Keratinocyte (primary cell): ENCODE measurements at regions not wholly inside any gene's neighbourhood (a gene's known extent, or its start where the extent isn't known, plus 50 kb on each side); places are given as distances from the start of the nearest gene placed in this dataset.

Source experiments
- DNase-seq: peaks from one replicate; pipeline ENCODE4 v3.0.0-alpha.2; 2011; ENCODE audit warnings: low read depth, missing footprints, low spot score
- FAIRE-seq: peaks from 2 replicates; lab custom pipeline; 2011; peaks lifted over from hg19 to GRCh38; lab: Jason Lieb, UNC
- H2AFZ ChIP-seq: 2 replicates; pipeline ENCODE4 v1.6.0; 2012; ENCODE audit warnings: low read length, control low read depth, inconsistent platforms; ENCODE audit not compliant: control insufficient read depth
- H3K27ac ChIP-seq: 2 replicates; pipeline ENCODE4 v1.5.1; 2011; ENCODE audit warnings: low read length; ENCODE audit not compliant: control insufficient read depth, insufficient read depth
- H3K27me3 ChIP-seq: 3 replicates; pipeline ENCODE4 v1.6.0; 2011; ENCODE audit warnings: low read length; ENCODE audit not compliant: control insufficient read depth, insufficient read depth; ENCODE audit errors: extremely low read depth
- H3K36me3 ChIP-seq, 2 experiments: 2 replicates in 1 of 2; 3 replicates in 1 of 2; pipeline ENCODE4 v1.5.1; 2011; ENCODE audit warnings: low read length in 2 of 2, mild to moderate bottlenecking in 1 of 2; ENCODE audit not compliant: control insufficient read depth in 2 of 2, insufficient read depth in 2 of 2; ENCODE audit errors: extremely low read depth in 1 of 2
- H3K4me1 ChIP-seq: 3 replicates; pipeline ENCODE4 v1.5.1; 2011; ENCODE audit warnings: low read length; ENCODE audit not compliant: control insufficient read depth, insufficient read depth; ENCODE audit errors: extremely low read depth
- H3K4me2 ChIP-seq: 3 replicates; pipeline ENCODE4 v1.6.0; 2011; ENCODE audit warnings: low read depth, low read length; ENCODE audit not compliant: control insufficient read depth, insufficient read depth; ENCODE audit errors: extremely low read depth
- H3K4me3 ChIP-seq, 3 experiments: fragments of 200-600 bp in 1 of 3; sonication (generic) in 1 of 3; 2 replicates in 2 of 3; 3 replicates in 1 of 3; pipeline ENCODE4 v1.5.1; 2011 to 2016; ENCODE audit warnings: low read length in 3 of 3, mild to moderate bottlenecking in 3 of 3, control low read depth in 2 of 3, inconsistent platforms in 1 of 3, low read depth in 1 of 3, mixed read lengths in 1 of 3, mixed run types in 1 of 3, moderate library complexity in 1 of 3; ENCODE audit not compliant: control insufficient read depth in 2 of 3, insufficient read depth in 2 of 3; ENCODE audit errors: extremely low read depth in 1 of 3
- H3K79me2 ChIP-seq: 2 replicates; pipeline ENCODE4 v1.6.0; 2012; ENCODE audit warnings: low read length; ENCODE audit not compliant: control insufficient read depth, insufficient read depth
- H3K9ac ChIP-seq: 3 replicates; pipeline ENCODE4 v1.6.0; 2011; ENCODE audit warnings: low read length; ENCODE audit not compliant: control insufficient read depth, insufficient read depth; ENCODE audit errors: extremely low read depth
- H3K9me1 ChIP-seq: 3 replicates; pipeline ENCODE4 v1.6.0; 2011; ENCODE audit warnings: low read length; ENCODE audit not compliant: control insufficient read depth, insufficient read depth; ENCODE audit errors: extremely low read depth
- H3K9me3 ChIP-seq: 2 replicates; pipeline ENCODE4 v1.5.1; 2012; ENCODE audit warnings: low read depth, low read length; ENCODE audit not compliant: control insufficient read depth
- H4K20me1 ChIP-seq: 3 replicates; pipeline ENCODE4 v1.6.0; 2011; ENCODE audit warnings: low read length; ENCODE audit not compliant: control insufficient read depth, insufficient read depth; ENCODE audit errors: extremely low read depth
- EZH2 ChIP-seq: IDR thresholded peaks from one replicate; pipeline ENCODE4 v1.6.1; 2012; ENCODE audit warnings: inconsistent platforms, mild to moderate bottlenecking, low read length, moderate library complexity
- dilution Hi-C: fragments of 300-500 bp; cut with MboI; formaldehyde crosslinking; loops from one replicate; pipeline ENCODE4 v1.7.0; 2020; ENCODE audit warnings: low sequenced_read_pairs; ENCODE audit not compliant: extremely low pct_ligation_motif_present
- TF ChIP-seq, protein P1 (sequence below), 3 experiments: IDR thresholded peaks in 1 of 3; conservative IDR thresholded peaks in 1 of 3; optimal IDR thresholded peaks in 1 of 3; 2 replicates in 2 of 3; 3 replicates in 1 of 3; pipeline versions ENCODE3 to v1.5.1; 2011; ENCODE audit warnings: low read length in 3 of 3, mild to moderate bottlenecking in 3 of 3, moderate library complexity in 2 of 3, control low read depth in 1 of 3, inconsistent platforms in 1 of 3; ENCODE audit not compliant: insufficient read depth in 2 of 3; ENCODE audit errors: extremely low read depth in 1 of 3

DNA sequence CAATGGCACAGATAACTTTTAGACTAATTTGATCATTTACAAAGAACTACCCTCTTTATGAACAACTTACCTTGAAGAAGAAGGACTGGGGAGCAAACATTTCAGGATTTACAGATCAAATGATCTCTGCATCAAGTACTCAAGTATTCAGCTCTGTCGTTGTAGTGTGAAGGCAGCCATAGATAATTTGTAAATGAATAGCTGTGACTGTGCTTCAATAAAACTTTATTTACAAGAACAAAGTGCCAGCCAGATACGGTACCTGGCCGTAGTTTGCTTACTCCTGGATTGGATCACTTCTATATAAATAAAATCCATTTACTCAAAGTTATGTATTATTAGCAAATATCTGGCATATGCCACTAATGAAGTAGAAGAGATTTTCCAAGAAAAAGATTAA lies 388.2 kb upstream of the SEMA3A start:
- no peaks in the 10 kb centered on the region for H3K36me3 ChIP-seq
- no peak overlapping the region for H3K27ac ChIP-seq
- H3K27me3 ChIP-seq = no peaks in the 10 kb centered on the region
- FAIRE-seq (no peak), DNase-seq (no peak)
- no peaks in the 10 kb centered on the region for H3K9me1 ChIP-seq
- H3K79me2 ChIP-seq = no peaks in the 10 kb centered on the region
- H3K9me3 ChIP-seq = no peaks in the 10 kb centered on the region
- H3K4me1 ChIP-seq = no peaks in the 10 kb centered on the region
- TF ChIP-seq, protein P1, sequence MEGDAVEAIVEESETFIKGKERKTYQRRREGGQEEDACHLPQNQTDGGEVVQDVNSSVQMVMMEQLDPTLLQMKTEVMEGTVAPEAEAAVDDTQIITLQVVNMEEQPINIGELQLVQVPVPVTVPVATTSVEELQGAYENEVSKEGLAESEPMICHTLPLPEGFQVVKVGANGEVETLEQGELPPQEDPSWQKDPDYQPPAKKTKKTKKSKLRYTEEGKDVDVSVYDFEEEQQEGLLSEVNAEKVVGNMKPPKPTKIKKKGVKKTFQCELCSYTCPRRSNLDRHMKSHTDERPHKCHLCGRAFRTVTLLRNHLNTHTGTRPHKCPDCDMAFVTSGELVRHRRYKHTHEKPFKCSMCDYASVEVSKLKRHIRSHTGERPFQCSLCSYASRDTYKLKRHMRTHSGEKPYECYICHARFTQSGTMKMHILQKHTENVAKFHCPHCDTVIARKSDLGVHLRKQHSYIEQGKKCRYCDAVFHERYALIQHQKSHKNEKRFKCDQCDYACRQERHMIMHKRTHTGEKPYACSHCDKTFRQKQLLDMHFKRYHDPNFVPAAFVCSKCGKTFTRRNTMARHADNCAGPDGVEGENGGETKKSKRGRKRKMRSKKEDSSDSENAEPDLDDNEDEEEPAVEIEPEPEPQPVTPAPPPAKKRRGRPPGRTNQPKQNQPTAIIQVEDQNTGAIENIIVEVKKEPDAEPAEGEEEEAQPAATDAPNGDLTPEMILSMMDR (optimal IDR thresholded peaks at IDR 0.05 in 1 of 3, IDR thresholded peaks at IDR 0.05 in 1 of 3, conservative IDR thresholded peaks at IDR 0.05 in 1 of 3; ENCODE audit: extremely low read depth in 1 of 3, insufficient read depth in 2 of 3, low read length in 3 of 3) = no peak
- no peak for TF ChIP-seq EZH2
- H2AFZ ChIP-seq = no peak overlapping the region
- no peaks in the 10 kb centered on the region for H4K20me1 ChIP-seq
- H3K4me3 ChIP-seq = no peak overlapping the region
- H3K4me2 ChIP-seq = no peak overlapping the region
- dilution Hi-C loops = no loop called here
- H3K9ac ChIP-seq = no peak overlapping the region

DNA sequence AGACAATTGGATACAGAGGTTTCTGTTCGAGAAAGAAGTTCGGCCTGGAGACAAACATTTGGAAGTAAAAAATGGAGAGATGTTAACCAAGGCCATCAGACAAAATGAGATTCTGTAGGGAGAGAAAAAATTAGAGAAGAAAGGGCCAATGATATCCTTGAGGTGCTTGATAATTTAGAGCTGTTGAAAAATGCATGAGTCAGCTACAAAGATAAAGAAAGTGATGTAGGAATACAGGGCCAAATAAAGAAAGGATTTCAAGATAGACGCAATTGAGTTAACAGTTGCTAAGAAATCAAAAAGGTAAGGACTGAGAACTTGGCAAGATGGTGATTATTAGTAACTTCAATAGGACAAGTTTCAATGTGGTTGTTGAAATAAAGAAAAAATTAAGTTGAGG lies 384.2 kb upstream of the SEMA3A start:
- H2AFZ ChIP-seq = no peak overlapping the region
- dilution Hi-C loops = no loop called here
- no peak overlapping the region for H3K27ac ChIP-seq
- no peak for TF ChIP-seq EZH2
- TF ChIP-seq, protein P1 (optimal IDR thresholded peaks at IDR 0.05 in 1 of 3, IDR thresholded peaks at IDR 0.05 in 1 of 3, conservative IDR thresholded peaks at IDR 0.05 in 1 of 3; ENCODE audit: extremely low read depth in 1 of 3, insufficient read depth in 2 of 3, low read length in 3 of 3) = no peak
- no peak overlapping the region for H3K4me3 ChIP-seq
- DNase-seq (no peak), FAIRE-seq (no peak)
- H4K20me1 ChIP-seq = no peaks in the 10 kb centered on the region
- no peaks in the 10 kb centered on the region for H3K79me2 ChIP-seq
- H3K9ac ChIP-seq = no peak overlapping the region
- no peaks in the 10 kb centered on the region for H3K9me3 ChIP-seq
- no peak overlapping the region for H3K4me2 ChIP-seq
- H3K9me1 ChIP-seq = no peaks in the 10 kb centered on the region
- H3K36me3 ChIP-seq = no peaks in the 10 kb centered on the region
- no peaks in the 10 kb centered on the region for H3K27me3 ChIP-seq
- H3K4me1 ChIP-seq = no peaks in the 10 kb centered on the region
